Uterus (tissue), 3 donors: ENCODE measurements at regions not wholly inside any gene's neighbourhood (a gene's known extent, or its start where the extent isn't known, plus 50 kb on each side); places are given as distances from the start of the nearest gene placed in this dataset.

Experiments used
- DNase-seq, 2 donors: peaks; one replicate each; pipeline ENCODE4 v3.0.0-alpha.2; 2019 to 2020
- H3K27ac ChIP-seq, 2 donors: fragments of 200-600 bp; sonication (generic); 1 replicate in 1 of 2; 2 replicates in 1 of 2; pipeline ENCODE4 v1.5.1; 2016 to 2018
- H3K27me3 ChIP-seq, 2 donors: fragments of 200-600 bp; sonication (generic); one replicate each; pipeline ENCODE4 v1.5.1; 2018 to 2019; ENCODE audit warnings: control low read depth in 1 of 2
- H3K36me3 ChIP-seq, 2 donors: fragments of 200-600 bp; sonication (generic); one replicate each; pipeline ENCODE4 v1.5.1; 2019; ENCODE audit warnings: control low read depth in 1 of 2
- H3K4me1 ChIP-seq, 2 donors: fragments of 200-600 bp; sonication (generic); one replicate each; pipeline ENCODE4 v1.5.1; 2018 to 2019; ENCODE audit warnings: control low read depth in 1 of 2
- H3K4me3 ChIP-seq, 2 donors: fragments of 200-600 bp; sonication (generic); 1 replicate in 1 of 2; 2 replicates in 1 of 2; pipeline ENCODE4 v1.5.1; 2018 to 2019; ENCODE audit warnings: mild to moderate bottlenecking in 1 of 2
- H3K9me3 ChIP-seq, 2 donors: fragments of 200-600 bp; sonication (generic); one replicate each; pipeline ENCODE4 v1.5.1; 2019; ENCODE audit warnings: control low read depth in 1 of 2
- CTCF ChIP-seq, 4 experiments: fragments of 200-600 bp in 2 of 4; fragments of 450-650 bp in 2 of 4; sonication (generic) in 2 of 4; IDR thresholded peaks; one replicate each; pipeline ENCODE4 v1.5.1; 2016 to 2019; ENCODE audit warnings: antibody characterized with exemption in 4 of 4, mild to moderate bottlenecking in 2 of 4, moderate library complexity in 1 of 4
- POLR2A ChIP-seq, 2 donors: fragments of 450-650 bp; IDR thresholded peaks; one replicate each; pipeline ENCODE4 v1.6.1; 2016; ENCODE audit warnings: antibody characterized with exemption in 2 of 2, mild to moderate bottlenecking in 1 of 2, moderate library complexity in 1 of 2
- intact Hi-C: fragments of 100-400 bp; cut with DNase I; formaldehyde crosslinking; loops from one replicate; pipeline ENCODE4 v1.15.1; 2023; ENCODE audit warnings: low total_unique reads
- donor health status: DM: yes; HTN: yes; CAD: no.

GRCh38 chr1:81577004-81577697 lies 223.6 kb upstream of the ADGRL2 start:
- no peaks in the 10 kb centered on the region for H3K36me3 ChIP-seq
- no peak overlapping the region for H3K27ac ChIP-seq
- no peaks in the 10 kb centered on the region for H3K9me3 ChIP-seq
- TF ChIP-seq POLR2A (IDR thresholded peaks at IDR 0.05) (no peak), CTCF (IDR thresholded peaks at IDR 0.05) (no peak)
- no peaks in the 10 kb centered on the region for H3K4me1 ChIP-seq
- no peak for DNase-seq
- H3K4me3 ChIP-seq = no peak overlapping the region
- H3K27me3 ChIP-seq = no peaks in the 10 kb centered on the region
- intact Hi-C loops = no loop called here

GRCh38 chr1:81574408-81574807 lies 226.3 kb upstream of the ADGRL2 start:
- TF ChIP-seq CTCF (IDR thresholded peaks at IDR 0.05) = no peak
- TF ChIP-seq POLR2A (IDR thresholded peaks at IDR 0.05) = no peak
- Histone ChIP-seq H3K4me3 (no peak overlapping the region), H3K27me3 (no peaks in the 10 kb centered on the region), H3K4me1 (no peaks in the 10 kb centered on the region), H3K9me3 (no peaks in the 10 kb centered on the region), H3K36me3 (no peaks in the 10 kb centered on the region), H3K27ac (no peak overlapping the region)
- no peak for DNase-seq
- intact Hi-C loops = no loop called here

GRCh38 chr1:81573458-81573857 lies 227.3 kb upstream of the ADGRL2 start:
- Histone ChIP-seq H3K4me3 (no peak overlapping the region), H3K27me3 (no peaks in the 10 kb centered on the region), H3K36me3 (no peaks in the 10 kb centered on the region), H3K4me1 (no peaks in the 10 kb centered on the region), H3K27ac (no peak overlapping the region), H3K9me3 (no peaks in the 10 kb centered on the region)
- no peak for TF ChIP-seq POLR2A (IDR thresholded peaks at IDR 0.05)
- TF ChIP-seq CTCF (IDR thresholded peaks at IDR 0.05) = no peak
- intact Hi-C loops = no loop called here
- no peak for DNase-seq

- H3K36me3 ChIP-seq = no peaks in the 10 kb centered on the region
- TF ChIP-seq CTCF (IDR thresholded peaks at IDR 0.05) (no peak), POLR2A (IDR thresholded peaks at IDR 0.05) (no peak)
- no peaks in the 10 kb centered on the region for H3K4me1 ChIP-seq
- DNase-seq = no peak
- H3K27me3 ChIP-seq = no peaks in the 10 kb centered on the region
- no peaks in the 10 kb centered on the region for H3K9me3 ChIP-seq
- intact Hi-C loops = no loop called here
- no peak overlapping the region for H3K4me3 ChIP-seq
- no peak overlapping the region for H3K27ac ChIP-seq
Measured at GRCh38 chr1:81571946-81572345, 228.8 kb upstream of the ADGRL2 start.

- no peaks in the 10 kb centered on the region for H3K9me3 ChIP-seq
- no peaks in the 10 kb centered on the region for H3K4me1 ChIP-seq
- DNase-seq = no peak
- no peak overlapping the region for H3K4me3 ChIP-seq
- H3K27ac ChIP-seq = no peak overlapping the region
- no peaks in the 10 kb centered on the region for H3K27me3 ChIP-seq
- no peak for TF ChIP-seq CTCF (IDR thresholded peaks at IDR 0.05)
- TF ChIP-seq POLR2A (IDR thresholded peaks at IDR 0.05) = no peak
- intact Hi-C loops = no loop called here
- H3K36me3 ChIP-seq = no peaks in the 10 kb centered on the region
Measured at GRCh38 chr1:81569761-81570160, 231.0 kb upstream of the ADGRL2 start.
